K562 (cell line): ENCODE measurements at regions not wholly inside any gene's neighbourhood (a gene's known extent, or its start where the extent isn't known, plus 50 kb on each side); places are given as distances from the start of the nearest gene placed in this dataset.
"Not testable (repeated sequence)": the region's sequence is repeated elsewhere in the genome, so short reads cannot be mapped to it uniquely, and the experiment has no call there.

ENCODE experiments used
- ATAC-seq: fragments of 200-7000 bp; cut with Tn5 transposase; 3 replicates; pipeline ENCODE4 v1.9.1; 2020; ENCODE audit warnings: moderate library complexity
- BruUV-seq: library from RNA; stranded (reverse); fragments of 400-500 nt; replicated peaks from 2 replicates; lab custom pipeline; 2021; lab: Mats Ljungman, UMichigan
- CTCF ChIA-PET: fragments of 300-600 bp; formaldehyde crosslinking; extraction: SDS; loops from one replicate; lab custom pipeline; 2021; ENCODE audit warnings: low intra/inter-chr PET ratio; lab: Yijun Ruan, JAX
- POLR2A ChIA-PET: fragments of 300-600, 350-650 bp; sonication (Branson Sonifier 250); formaldehyde crosslinking; extraction: SDS; loops from one replicate; lab custom pipeline; 2021; ENCODE audit warnings: antibody characterized with exemption, inconsistent platforms; lab: Yijun Ruan, JAX
- DNase-seq, 4 experiments: peaks; one replicate each; pipeline versions ENCODE4 v3.0.0 to v3.0.0-alpha.2; 2011 to 2018; ENCODE audit warnings: low spot score in 3 of 4, mixed read lengths in 3 of 4; ENCODE audit errors: extremely low read depth in 1 of 4
- FAIRE-seq: peaks from 2 replicates; lab custom pipeline; 2011; peaks lifted over from hg19 to GRCh38; lab: Jason Lieb, UNC
- H2AFZ ChIP-seq: 2 replicates; pipeline ENCODE4 v1.6.0; 2011; ENCODE audit warnings: low read depth, low read length, control low read depth, inconsistent platforms
- H3K27ac ChIP-seq: fragments of 200-600 bp; 3 replicates; pipeline ENCODE4 v1.8.0; 2011; ENCODE audit warnings: low read depth, mild to moderate bottlenecking, control low read depth, inconsistent platforms, low read length, moderate library complexity, mixed read lengths; ENCODE audit errors: extremely low read depth
- H3K27me3 ChIP-seq, 2 experiments: fragments of 300-600 bp in 1 of 2; 2 replicates in 1 of 2; 3 replicates in 1 of 2; pipeline versions ENCODE4 v1.6.0 to v1.8.0; 2011; ENCODE audit warnings: inconsistent platforms in 2 of 2, low read length in 2 of 2, mild to moderate bottlenecking in 1 of 2, mixed read lengths in 1 of 2, moderate library complexity in 1 of 2; ENCODE audit not compliant: control insufficient read depth in 2 of 2, insufficient read depth in 2 of 2
- H3K36me3 ChIP-seq: fragments of 300-600 bp; 3 replicates; pipeline ENCODE4 v1.8.0; 2011; ENCODE audit warnings: mild to moderate bottlenecking, low read length, inconsistent platforms; ENCODE audit not compliant: control insufficient read depth, insufficient read depth
- H3K4me1 ChIP-seq, 2 experiments: fragments of 200-600 bp in 1 of 2; replicated peaks in 1 of 2; 2 replicates in 1 of 2; 3 replicates in 1 of 2; pipeline versions ENCODE4 v1.5.1 to v1.8.0; 2011; ENCODE audit warnings: inconsistent platforms in 2 of 2, low read length in 2 of 2, mild to moderate bottlenecking in 1 of 2, mixed read lengths in 1 of 2, moderate library complexity in 1 of 2; ENCODE audit not compliant: control insufficient read depth in 2 of 2, insufficient read depth in 2 of 2
- H3K4me2 ChIP-seq: 2 replicates; pipeline ENCODE4 v1.6.1; 2011; ENCODE audit warnings: low read length, control low read depth, inconsistent platforms, mixed read lengths; ENCODE audit not compliant: insufficient read depth
- H3K4me3 ChIP-seq: fragments of 200-600 bp; sonication (generic), shearing (Covaris generic); 2 replicates; pipeline ENCODE4 v1.5.1; 2016; ENCODE audit warnings: control low read depth, inconsistent platforms
- H3K79me2 ChIP-seq: fragments of 200-600 bp; 3 replicates; pipeline ENCODE4 v1.8.0; 2011; ENCODE audit warnings: low read length, inconsistent platforms; ENCODE audit not compliant: control insufficient read depth, insufficient read depth
- H3K9ac ChIP-seq, 2 experiments: 2 replicates each; pipeline versions ENCODE4 v1.6.0 to v1.6.1; 2011; ENCODE audit warnings: low read depth in 2 of 2, low read length in 2 of 2, control low read depth in 1 of 2, inconsistent platforms in 1 of 2, mild to moderate bottlenecking in 1 of 2, mixed read lengths in 1 of 2; ENCODE audit not compliant: insufficient read depth in 1 of 2
- H3K9me1 ChIP-seq: one replicate; pipeline ENCODE4 v1.6.0; 2011; ENCODE audit warnings: inconsistent platforms, mild to moderate bottlenecking, low read length, moderate library complexity; ENCODE audit not compliant: control insufficient read depth, insufficient read depth
- H3K9me3 ChIP-seq: replicated peaks from 2 replicates; pipeline ENCODE4 v1.5.1; 2011; ENCODE audit warnings: low read depth, low read length, inconsistent platforms; ENCODE audit not compliant: control insufficient read depth, insufficient read depth
- H4K20me1 ChIP-seq: replicated peaks from 2 replicates; pipeline ENCODE4 v1.6.1; 2011; ENCODE audit warnings: low read length, inconsistent platforms, mixed read lengths; ENCODE audit not compliant: control insufficient read depth, insufficient read depth
- CBX5 ChIP-seq: IDR thresholded peaks from 2 replicates; pipeline ENCODE4 v1.6.1; 2014; ENCODE audit warnings: low read depth, borderline replicate concordance
- E2F5 ChIP-seq: sonication (generic); formaldehyde crosslinking; IDR thresholded peaks from 2 replicates; pipeline ENCODE4 v1.8.0; 2022; ENCODE audit warnings: mild to moderate bottlenecking, missing genetic modification reagents
- ETV5 ChIP-seq: sonication (generic); formaldehyde crosslinking; IDR thresholded peaks from 2 replicates; pipeline ENCODE4 v1.4.0; 2020; ENCODE audit warnings: low read depth, mild to moderate bottlenecking, missing genetic modification reagents
- NFATC3 ChIP-seq: fragments of 450-650 bp; IDR thresholded peaks from 2 replicates; pipeline ENCODE4 v1.6.1; 2017; ENCODE audit warnings: mild to moderate bottlenecking
- PTBP1 ChIP-seq: fragments of 200-400 bp; formaldehyde crosslinking; IDR thresholded peaks from 2 replicates; pipeline ENCODE4 v1.6.1; 2017; ENCODE audit warnings: low read depth, low read length
- SNAPC5 ChIP-seq: fragments of 250-450 bp; sonication (Bioruptor Pico); IDR thresholded peaks from 2 replicates; pipeline ENCODE4 v1.8.0; 2021; ENCODE audit warnings: moderate library complexity, mild to moderate bottlenecking, inconsistent platforms
- STAT5A ChIP-seq: IDR thresholded peaks from 2 replicates; pipeline ENCODE4 v1.6.1; 2012; ENCODE audit warnings: low read length, inconsistent platforms, borderline replicate concordance
- TAF7 ChIP-seq: fragments of 450-650 bp; IDR thresholded peaks from 2 replicates; pipeline ENCODE4 v1.6.1; 2016; ENCODE audit warnings: missing genetic modification characterization, missing compliant biosample characterization
- TEAD2 ChIP-seq: fragments of 450-650 bp; IDR thresholded peaks from 2 replicates; pipeline ENCODE4 v1.6.1; 2016; ENCODE audit warnings: missing genetic modification characterization, control low read depth, missing compliant biosample characterization
- ZNF217 ChIP-seq: sonication (generic); formaldehyde crosslinking; IDR thresholded peaks from 2 replicates; pipeline ENCODE4 v1.8.0; 2022; ENCODE audit warnings: mild to moderate bottlenecking, missing genetic modification reagents
- WGBS: fragments of 100-300 bp; shearing (Covaris generic); methylation state at CpG from one replicate; pipeline ENCODE4 v1.1.6; 2016; ENCODE audit warnings: low coverage, mixed read lengths; ENCODE audit not compliant: insufficient coverage; ENCODE audit errors: missing lambda C conversion rate; 5-methylcytosine and 5-hydroxymethylcytosine counted together
- in situ Hi-C: fragments of 300-500 bp; cut with MboI; formaldehyde crosslinking; loops from 4 replicates; pipeline ENCODE4 v1.15.0; 2018; ENCODE audit warnings: inconsistent platforms, mixed read lengths
- intact Hi-C: fragments of 100-400 bp; cut with micrococcal nuclease; formaldehyde crosslinking; loops from 2 replicates; pipeline ENCODE4 v1.14.2; 2022

GRCh38 chr4:19557161-19557560 is 694.5 kb upstream of the SLIT2 start:
- ATAC-seq = no peak
- CTCF ChIA-PET = no interaction called here
- BruUV-seq = no TSS peak
- Histone ChIP-seq H3K9me1 (no peaks in the 10 kb centered on the region), H3K4me2 (no peak overlapping the region), H3K9me3 (no peaks in the 10 kb centered on the region), H3K36me3 (no peaks in the 10 kb centered on the region), H2AFZ (no peak overlapping the region), H4K20me1 (no peaks in the 10 kb centered on the region), H3K9ac (no peak overlapping the region), H3K27ac (no peak overlapping the region), H3K27me3 (no peaks in the 10 kb centered on the region), H3K4me3 (no peak overlapping the region), H3K4me1 (no peaks in the 10 kb centered on the region), H3K79me2 (no peaks in the 10 kb centered on the region)
- POLR2A ChIA-PET = no interaction called here
- 0% methylated on average over 2 of the region's 2 CpGs for WGBS
- DNase-seq = no peak
- intact Hi-C loops = no loop called here
- in situ Hi-C loops = no loop called here
- TF ChIP-seq SNAPC5 = no peak
- TF ChIP-seq TEAD2 = no peak
- no peak for TF ChIP-seq ETV5 (CRISPR knock-in tag)
- TF ChIP-seq NFATC3 = no peak
- no peak for TF ChIP-seq TAF7 (tag)
- no peak for TF ChIP-seq ZNF217 (CRISPR knock-in tag)
- no peak for TF ChIP-seq STAT5A
- TF ChIP-seq CBX5 = no peak
- TF ChIP-seq PTBP1 = no peak
- no peak for TF ChIP-seq E2F5 (CRISPR knock-in tag)
- FAIRE-seq = no peak

GRCh38 chr4:19556276-19556675 is 695.4 kb upstream of the SLIT2 start:
- intact Hi-C loops, H3K4me1 ChIP-seq, H3K4me3 ChIP-seq, H3K9ac ChIP-seq, POLR2A ChIA-PET, H3K36me3 ChIP-seq, H3K4me2 ChIP-seq, ATAC-seq, H4K20me1 ChIP-seq, H3K79me2 ChIP-seq, H3K27me3 ChIP-seq, in situ Hi-C loops, CTCF ChIA-PET, H2AFZ ChIP-seq, BruUV-seq, FAIRE-seq, H3K27ac ChIP-seq, H3K9me3 ChIP-seq, DNase-seq, H3K9me1 ChIP-seq: not testable (repeated sequence)
- WGBS = under 1% methylated on average over 10 of the region's 10 CpGs
